Amniotic epithelial cell (primary cell): ENCODE measurements at regions not wholly inside any gene's neighbourhood (a gene's known extent, or its start where the extent isn't known, plus 50 kb on each side); places are given as distances from the start of the nearest gene placed in this dataset.
"Not testable (repeated sequence)": the region's sequence is repeated elsewhere in the genome, so short reads cannot be mapped to it uniquely, and the experiment has no call there.

ENCODE experiments used
- DNase-seq: peaks from one replicate; pipeline ENCODE4 v3.0.0-alpha.2; 2010; ENCODE audit warnings: low read depth

- no peak for DNase-seq
These were observed 194.1 kb upstream of the KBTBD8 start for GRCh38 chr3:66803721-66804695.

GRCh38 chr3:66808891-66809594 lies 189.1 kb upstream of the KBTBD8 start:
- DNase-seq, result no peak

GRCh38 chr3:66809595-66809958 lies 188.5 kb upstream of the KBTBD8 start:
- no peak for DNase-seq

- DNase-seq, result peak; percentile 56
These were observed 186.0 kb upstream of the KBTBD8 start for GRCh38 chr3:66812136-66812535.

- DNase-seq, result no peak
These were observed 185.4 kb upstream of the KBTBD8 start for GRCh38 chr3:66812741-66813140.

GRCh38 chr3:66816090-66816761 lies 181.9 kb upstream of the KBTBD8 start:
- peak; percentile 63 for DNase-seq

- DNase-seq, result no peak
These were observed 180.1 kb upstream of the KBTBD8 start for GRCh38 chr3:66817951-66818557.

GRCh38 chr3:66819993-66820501 lies 178.1 kb upstream of the KBTBD8 start:
- DNase-seq, result no peak

GRCh38 chr3:66822186-66823008 lies 175.7 kb upstream of the KBTBD8 start:
- DNase-seq, result peak; percentile 55

GRCh38 chr3:66823009-66823397 lies 175.1 kb upstream of the KBTBD8 start:
- peak; percentile 39 for DNase-seq

- DNase-seq, result no peak
These were observed 174.6 kb upstream of the KBTBD8 start for GRCh38 chr3:66823532-66823931.

GRCh38 chr3:66825375-66825774 lies 172.7 kb upstream of the KBTBD8 start:
- DNase-seq, result no peak

- no peak for DNase-seq
These were observed 170.4 kb upstream of the KBTBD8 start for GRCh38 chr3:66827726-66828125.

- no peak for DNase-seq
These were observed 169.8 kb upstream of the KBTBD8 start for GRCh38 chr3:66828303-66828702.

- DNase-seq, result no peak
These were observed 167.8 kb upstream of the KBTBD8 start for GRCh38 chr3:66830301-66830700.

GRCh38 chr3:66831931-66832330 lies 166.2 kb upstream of the KBTBD8 start:
- no peak for DNase-seq

GRCh38 chr3:66836363-66837152 lies 161.5 kb upstream of the KBTBD8 start:
- no peak for DNase-seq

GRCh38 chr3:66838704-66839103 lies 159.4 kb upstream of the KBTBD8 start:
- no peak for DNase-seq

- no peak for DNase-seq
These were observed 158.6 kb upstream of the KBTBD8 start for GRCh38 chr3:66839508-66839907.

- DNase-seq, result not testable (repeated sequence)
These were observed 155.2 kb upstream of the KBTBD8 start for GRCh38 chr3:66842761-66843464.
